ENCODE measurements at regions not wholly inside any gene's neighbourhood (a gene's known extent, or its start where the extent isn't known, plus 50 kb on each side); places are given as distances from the start of the nearest gene placed in this dataset.

DNA sequence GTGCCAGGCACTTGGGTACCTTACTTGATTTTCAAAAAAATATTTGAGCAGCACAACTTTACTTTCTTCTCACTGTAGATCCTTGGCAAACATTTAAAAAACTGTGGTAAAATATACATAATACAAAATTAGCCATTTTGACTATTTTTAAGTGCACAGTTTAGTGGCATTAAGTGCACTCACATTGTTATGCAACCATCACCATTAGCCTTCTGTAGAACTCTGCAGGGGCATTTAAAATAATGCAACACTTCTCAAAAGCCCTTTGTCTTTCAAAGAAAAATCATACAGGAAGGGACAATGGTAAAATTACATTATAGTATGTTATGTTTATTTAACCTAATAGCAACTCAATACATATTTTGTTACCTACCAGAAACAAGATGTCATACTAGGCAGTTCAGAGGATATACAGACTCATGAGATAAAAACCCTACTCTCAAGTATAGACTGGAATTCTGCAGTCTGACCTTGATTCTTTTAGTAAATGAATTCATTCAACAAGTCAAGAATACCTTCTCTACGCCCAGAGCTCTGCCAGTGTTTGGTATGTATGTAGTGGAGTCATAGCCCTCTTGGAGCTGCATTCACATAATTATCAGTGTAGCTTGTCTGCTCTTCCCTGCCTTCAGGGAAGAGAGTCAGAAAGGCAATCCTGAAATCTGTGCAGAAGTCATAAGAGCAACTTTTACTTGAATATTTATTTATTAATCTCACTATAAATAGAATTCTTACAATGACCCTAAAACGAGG, 74.0 kb upstream of the ARRDC3 start:
- TF ChIP-seq CTCF (conservative IDR thresholded peaks at IDR 0.05) (no peak), ZFX (IDR thresholded peaks at IDR 0.05) (no peak)
